GM21737 (cell line): ENCODE measurements at regions not wholly inside any gene's neighbourhood (a gene's known extent, or its start where the extent isn't known, plus 50 kb on each side); places are given as distances from the start of the nearest gene placed in this dataset.
"Not testable (repeated sequence)": the region's sequence is repeated elsewhere in the genome, so short reads cannot be mapped to it uniquely, and the experiment has no call there.

Experiments
- ATAC-seq: cut with Tn5 transposase; IDR thresholded peaks from one replicate; pipeline ENCODE4 v1.9.1; 2021; ENCODE audit warnings: mild to moderate bottlenecking, moderate library complexity; ENCODE audit not compliant: unreplicated experiment

DNA sequence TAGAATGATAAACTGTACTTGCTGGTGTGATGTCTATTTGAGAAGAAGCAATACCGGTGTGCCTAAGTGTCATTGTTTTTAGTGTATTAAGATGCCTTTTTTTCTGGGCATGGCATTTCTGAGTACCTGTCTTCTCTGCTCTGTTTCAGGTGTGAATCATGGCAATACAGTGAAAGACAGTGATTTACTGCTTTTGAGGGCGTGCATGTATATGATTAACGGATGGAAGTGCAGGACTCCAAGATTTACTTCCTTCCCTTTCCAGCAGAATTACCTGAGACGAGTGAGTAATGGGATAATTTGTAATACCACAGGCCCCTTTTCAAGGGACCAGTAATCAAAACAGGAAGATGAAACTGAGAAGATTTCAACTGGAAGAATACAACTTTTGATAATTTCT is 315.8 kb downstream of the SOX4 start:
- no peak for ATAC-seq

DNA sequence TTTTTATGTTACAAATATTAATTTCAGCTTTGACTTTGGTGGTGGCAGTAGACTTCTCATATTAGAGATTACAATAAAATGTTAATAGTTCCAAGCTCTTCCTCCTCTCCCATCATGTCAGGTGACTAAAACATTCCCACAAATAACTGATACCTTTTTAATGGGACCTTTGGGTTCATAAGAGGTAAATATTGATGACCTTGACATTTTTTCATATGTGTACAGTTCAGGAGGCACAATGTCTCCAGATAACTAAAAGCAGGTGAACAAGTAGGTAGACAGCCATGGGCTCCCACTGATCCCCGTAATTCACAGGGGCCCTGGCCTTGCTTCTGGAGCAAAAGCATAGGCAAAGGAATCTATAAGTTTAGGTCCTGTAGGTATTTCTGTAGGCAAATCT is 317.7 kb downstream of the SOX4 start:
- no peak for ATAC-seq

DNA sequence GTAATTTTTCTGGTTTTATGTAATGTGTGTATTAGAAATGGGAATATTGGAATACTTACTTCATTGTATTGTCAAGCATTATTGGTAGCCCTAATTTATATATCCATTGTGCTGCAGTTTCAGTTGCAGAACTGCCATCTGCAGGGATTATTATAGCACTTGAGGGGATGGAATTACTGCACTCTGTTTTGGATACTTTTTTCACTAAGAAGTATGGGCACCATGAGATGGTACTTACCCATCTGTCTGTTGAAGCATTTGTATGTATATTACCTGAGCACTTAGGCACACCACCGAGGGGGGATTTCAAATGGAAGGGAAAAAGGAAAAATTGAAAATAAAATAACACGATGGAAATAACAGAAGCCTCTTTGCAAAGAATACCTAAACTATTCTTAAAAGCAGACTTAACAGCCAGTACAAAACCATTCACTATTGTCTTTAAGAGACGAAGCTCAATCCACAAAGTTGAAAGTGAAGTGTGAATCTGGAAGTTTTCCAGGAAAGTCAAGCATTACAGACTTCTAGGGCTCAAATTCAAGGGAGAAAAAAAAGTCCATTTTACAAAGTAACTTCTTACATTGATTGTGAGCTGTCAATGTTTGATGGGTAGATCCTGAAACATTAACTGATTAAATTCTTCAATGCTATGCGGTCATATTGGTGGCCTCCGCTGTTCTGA is 318.7 kb downstream of the SOX4 start:
- no peak for ATAC-seq

DNA sequence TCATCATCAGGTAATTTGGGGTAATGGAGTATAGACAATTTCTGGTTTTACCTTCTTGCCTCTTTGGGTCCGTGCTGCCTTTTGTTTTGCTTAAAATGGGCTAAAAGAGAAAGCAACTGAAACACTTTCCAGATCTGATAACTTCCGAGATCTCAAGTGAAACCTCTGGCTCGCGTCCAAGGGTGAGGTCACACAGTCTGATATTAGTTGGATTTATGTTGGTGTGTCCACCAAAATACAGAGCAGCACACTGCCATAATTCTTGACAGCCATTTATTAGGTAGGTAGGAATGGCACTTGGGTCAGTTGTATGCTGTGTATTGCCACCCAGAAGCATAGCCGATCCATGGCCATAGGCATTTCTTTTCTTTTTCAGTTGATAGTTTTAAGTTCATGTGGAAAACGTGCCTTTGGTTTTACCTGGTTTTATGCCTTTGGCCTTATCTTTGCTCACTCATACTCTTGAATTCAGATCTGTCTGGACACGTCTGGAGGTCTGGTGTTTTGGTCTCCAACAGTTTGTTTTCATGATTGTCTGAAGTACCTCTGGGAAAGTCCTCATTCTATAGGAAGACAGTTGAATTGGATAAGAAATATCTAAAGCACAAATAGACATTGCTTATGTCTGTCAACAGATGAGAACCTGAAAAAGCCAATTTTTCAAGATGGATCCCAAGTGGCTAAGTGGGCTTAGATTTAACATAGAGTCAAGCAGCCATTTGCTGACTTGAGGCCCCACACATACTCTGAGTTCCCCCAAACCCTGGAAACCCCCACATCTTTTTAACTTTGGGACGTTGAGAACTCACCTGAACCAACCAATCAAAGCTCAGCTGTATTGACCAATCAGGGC is 320.8 kb downstream of the SOX4 start:
- no peak for ATAC-seq

DNA sequence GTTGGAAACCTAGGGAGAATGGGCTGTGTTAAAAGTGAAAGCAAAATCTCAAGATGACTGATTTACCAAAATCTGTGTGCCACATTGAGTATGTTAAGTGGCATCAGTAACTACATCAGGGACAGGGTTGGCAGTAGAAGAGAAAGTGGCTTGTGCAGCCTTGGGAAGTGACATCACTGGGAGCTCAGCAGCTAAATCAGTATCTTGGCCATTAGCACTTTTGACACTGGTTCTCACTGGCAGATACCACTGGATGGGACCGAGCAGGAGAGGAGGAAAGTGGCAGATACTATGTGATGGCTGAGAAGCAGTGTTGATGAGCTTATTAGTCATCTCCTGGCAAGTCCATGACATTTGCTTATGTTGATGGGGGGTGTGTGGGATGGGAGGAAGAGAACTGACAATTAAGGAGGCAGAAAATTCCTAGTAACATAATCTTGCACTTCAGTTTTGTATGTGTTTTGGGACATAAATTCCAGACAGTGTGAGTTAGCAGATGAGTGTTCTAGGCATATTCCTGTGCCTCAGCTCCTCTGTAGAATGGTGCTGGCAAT is 322.2 kb downstream of the SOX4 start:
- no peak for ATAC-seq

DNA sequence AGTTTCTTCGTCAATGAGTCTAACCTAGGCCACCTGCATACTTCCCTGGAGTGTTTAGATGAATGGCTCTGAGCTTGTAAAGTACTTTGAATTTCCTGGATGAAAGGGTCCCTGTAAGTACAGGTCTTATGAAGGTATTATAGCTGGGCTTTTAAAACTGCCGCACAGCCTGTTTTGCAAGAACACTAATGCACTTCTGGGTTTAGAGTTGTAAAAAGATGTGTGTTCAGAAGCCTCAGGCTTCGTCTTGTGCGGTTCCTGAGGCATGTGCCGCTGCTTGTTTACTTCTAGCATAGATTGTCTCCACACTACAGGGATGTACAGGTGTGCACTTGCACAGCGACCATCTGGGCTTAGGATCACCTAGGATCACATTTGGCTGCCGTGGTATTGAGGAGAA is 324.5 kb downstream of the SOX4 start:
- ATAC-seq, result no peak

DNA sequence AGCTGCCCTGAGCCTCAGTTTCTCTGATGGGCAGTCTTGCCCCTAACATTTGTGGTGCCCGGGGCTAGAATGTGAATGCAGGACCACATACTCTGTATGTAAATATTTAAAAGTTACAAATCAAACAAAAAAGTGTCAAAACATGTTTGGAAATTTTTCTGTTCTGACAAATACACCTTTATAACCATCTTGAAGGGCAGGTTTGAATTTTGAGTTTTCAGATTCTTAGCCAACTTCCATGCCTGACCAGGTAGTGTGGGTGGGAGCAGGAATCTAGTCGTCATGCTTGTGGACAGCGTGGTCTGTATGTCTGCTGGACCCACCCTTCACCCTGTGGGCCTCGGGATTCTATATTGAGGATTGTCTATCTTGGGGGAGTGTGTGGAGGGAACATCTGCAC is 325.1 kb downstream of the SOX4 start:
- ATAC-seq, result no peak

DNA sequence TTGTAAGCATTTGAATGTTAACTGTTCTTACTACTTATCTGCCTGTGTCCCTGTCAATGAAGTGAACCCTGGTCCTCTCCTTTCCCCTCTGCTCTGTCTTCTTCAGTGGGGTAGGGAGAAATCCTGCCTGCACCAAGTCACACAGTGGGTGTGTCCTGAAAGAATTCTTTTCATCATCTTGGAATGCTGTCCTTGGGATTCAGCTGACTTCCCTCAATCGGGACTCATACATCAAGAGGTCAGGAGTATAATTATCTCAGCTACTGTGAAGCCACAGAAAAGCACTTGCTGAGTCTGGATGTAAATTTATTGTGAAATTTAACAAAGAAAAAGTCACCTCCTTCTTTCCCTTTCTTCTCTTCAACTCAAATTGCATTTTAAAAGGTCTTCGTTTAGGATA is 328.5 kb downstream of the SOX4 start:
- ATAC-seq, result no peak

DNA sequence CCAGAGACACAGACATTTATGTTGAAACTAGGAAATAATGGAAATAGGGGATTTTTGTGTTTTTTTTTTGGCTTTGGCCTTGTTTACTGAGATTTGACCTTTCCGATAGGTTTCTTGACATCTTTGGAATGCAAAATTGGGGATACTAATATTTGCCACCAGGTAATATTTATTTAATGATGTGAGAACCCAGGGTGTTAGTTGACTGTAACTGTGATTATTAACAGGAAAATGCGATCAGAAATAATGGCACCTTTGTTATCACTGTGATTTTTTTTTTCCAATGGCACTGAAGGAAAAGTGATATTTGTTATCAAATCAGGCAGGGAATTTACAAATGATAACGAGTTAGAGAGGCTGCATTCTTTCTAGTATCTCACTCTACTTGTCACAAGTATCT is 330.5 kb downstream of the SOX4 start:
- no peak for ATAC-seq

DNA sequence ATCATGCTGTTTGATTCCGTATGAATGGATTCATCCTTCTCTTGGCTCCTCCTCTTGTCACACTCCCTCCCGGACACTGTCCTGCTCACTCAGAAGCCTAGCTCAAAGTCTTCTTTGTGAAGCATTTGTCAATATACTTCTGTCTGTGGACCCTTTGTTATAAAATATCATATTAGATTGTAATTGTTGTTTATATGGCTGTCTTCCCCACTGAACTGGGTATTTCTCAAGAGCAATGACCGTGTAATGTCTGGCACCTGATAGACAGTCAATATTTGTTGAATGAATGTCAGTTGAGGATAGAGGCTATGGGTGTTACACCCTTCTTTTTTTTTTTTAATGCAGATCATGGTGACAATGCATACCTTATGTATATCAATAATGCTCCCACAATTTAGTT is 335.3 kb downstream of the SOX4 start:
- ATAC-seq, result no peak

DNA sequence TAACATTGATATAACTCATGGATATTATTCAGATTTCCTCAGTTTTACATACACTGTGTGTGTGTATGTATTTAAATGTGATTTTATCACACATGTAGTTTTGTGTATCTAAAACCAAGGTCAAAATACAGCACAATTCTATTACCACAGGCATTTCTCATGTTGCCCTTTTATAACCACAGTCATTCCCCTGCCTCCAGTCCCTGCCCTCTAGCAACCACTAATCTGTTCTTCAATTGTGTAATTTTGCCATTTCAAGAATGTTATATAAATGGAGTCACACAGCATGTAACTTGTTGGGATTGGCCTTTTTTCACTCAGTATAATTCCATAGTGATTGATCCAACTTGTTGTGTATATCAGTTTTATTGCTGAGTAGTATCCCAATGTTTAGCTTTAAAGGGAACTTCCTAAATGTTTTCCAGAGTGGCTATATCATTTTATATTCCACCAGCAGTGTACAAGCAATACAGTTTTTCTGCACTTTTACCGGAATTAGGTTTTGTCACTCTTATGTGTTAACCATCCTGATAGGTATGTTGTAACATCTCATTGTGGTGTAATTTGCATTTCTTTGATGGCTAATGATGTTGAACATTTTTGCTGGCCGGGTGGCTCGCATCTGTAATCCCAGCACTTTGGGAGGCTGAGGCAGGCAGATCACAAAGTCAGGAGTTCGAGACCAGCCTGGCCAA is 338.2 kb downstream of the SOX4 start:
- ATAC-seq, result no peak

DNA sequence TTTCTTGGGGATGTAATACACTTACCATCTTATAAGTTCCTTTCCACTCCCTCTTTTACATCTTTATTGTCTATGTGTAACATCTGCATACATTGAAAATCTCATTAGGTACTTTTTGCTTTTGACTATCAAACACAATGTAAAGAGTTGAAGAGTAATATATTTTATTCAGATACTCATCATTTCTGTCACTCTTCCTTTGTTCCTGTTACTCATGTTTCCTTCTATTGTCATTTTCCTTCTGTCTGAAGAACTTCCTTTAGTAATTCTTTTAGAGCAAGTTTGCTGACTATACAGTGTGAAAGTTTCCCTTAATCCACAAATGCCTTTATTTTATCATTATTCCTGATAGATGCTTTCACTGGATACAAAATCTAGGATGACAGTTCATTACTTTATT is 339.8 kb downstream of the SOX4 start:
- no peak for ATAC-seq

DNA sequence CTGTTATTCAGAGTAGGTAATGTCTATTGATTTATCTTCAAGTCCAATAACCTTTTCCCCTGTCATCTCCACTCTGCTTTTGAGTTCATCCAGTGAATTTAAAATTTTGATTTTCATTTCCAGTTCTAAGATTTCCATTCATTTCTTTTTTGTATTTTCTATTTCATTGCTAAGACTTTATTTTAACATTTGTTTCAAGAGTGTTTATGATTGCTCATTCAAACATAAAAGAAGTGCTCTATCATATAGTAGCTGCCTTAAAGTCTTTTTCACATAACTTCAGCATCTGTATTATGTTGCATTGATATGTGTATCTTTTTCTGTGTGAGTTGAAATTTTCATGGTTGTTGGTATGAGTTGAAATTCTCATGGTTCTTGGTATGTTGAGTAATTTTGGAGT is 341.6 kb downstream of the SOX4 start:
- no peak for ATAC-seq

DNA sequence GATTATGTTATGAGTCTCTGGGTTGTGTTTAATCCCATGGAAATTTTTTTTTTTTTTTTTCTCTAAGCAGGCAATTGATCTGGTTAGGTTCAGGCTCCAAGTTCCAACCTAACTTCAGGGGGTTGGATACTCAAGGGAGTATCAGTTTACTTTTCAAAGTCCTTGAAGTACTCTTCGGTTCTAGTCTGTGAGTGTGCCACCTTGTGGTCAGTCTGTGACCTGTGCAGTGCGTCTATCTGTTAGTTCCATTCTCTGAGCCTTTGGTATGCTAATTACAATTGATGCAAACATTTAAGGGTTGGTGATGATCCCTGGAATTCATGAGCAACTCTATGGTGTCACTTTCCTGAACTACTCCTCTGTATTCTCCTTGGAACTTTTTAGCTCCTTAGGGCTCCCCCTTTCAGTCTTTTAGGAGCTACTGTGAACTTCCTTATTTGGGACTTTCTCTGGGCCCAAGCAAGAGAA is 342.0 kb downstream of the SOX4 start:
- no peak for ATAC-seq

DNA sequence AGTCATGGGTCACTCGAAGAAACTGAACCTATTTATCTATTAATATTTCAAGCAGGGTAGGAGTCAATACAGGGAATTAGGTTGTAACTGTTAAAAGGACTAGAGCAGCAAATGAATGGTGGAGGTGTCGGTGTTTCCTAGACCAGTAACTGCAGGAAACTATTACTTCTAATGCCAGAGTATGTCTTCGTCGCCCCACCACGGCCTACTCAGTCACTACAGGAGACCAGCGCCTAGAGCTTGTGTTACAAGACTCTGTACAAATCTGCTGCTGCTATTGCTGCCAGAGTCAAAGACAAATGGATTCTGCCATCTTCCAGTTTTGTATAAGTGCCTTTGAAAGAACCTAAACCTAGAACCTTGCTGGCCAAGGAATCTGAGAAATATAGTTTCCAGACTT is 343.9 kb downstream of the SOX4 start:
- ATAC-seq, result no peak

DNA sequence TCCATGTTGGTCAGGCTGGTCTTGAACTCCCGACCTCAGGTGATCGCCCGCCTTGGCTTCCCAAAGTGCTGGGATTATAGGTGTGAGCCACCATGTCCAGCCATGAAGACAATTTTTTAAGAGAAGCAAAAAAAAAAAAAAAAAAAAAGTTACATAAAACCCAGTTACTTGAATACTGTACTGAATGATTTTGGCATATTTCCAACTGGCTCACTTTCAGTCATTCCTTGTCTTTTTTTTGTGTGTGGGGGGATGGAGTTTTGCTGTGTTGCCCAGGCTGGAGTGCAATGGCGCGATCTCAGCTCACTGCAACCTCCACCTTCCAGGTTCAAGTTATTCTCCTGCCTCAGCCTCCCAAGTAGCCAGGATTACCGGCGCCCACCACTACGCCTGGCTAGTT is 345.5 kb downstream of the SOX4 start:
- not testable (repeated sequence) for ATAC-seq

DNA sequence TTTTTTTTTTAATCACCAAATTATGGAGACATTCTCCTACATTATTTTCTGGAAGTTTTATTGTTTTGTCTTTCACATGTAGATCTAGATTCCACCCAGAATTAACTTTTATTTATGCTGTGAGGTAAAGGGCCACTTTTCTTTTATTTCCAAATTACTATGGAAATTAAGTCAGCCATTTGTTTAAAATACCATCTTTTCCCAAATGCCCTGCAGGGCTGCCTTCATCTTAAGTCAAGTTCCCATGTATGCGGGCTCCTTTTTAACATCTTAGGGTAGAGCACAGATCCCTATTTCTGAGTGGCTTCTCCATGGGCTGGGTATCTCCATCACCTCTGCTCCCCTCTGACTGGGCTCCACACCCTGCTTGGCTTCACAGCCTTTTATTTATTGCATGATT is 348.4 kb downstream of the SOX4 start:
- no peak for ATAC-seq

DNA sequence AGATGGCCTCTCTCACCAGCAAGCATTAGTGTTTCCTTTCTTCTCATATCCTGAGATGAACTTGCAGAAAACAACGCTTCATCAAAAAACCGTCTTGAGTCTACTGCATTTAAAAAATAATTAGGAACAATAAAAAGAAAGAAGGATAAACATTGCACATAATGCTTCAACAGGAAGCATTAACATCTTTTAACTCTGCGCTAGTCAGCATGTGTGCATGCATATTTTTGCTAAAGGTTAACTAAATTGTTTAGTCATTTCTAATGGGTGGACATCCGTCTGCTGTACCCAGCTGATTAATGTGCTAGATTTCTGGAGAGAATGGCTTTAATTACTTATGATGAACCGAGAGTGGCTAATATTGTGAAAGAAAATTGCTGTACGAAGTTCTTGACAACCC is 349.3 kb downstream of the SOX4 start:
- ATAC-seq, result no peak

DNA sequence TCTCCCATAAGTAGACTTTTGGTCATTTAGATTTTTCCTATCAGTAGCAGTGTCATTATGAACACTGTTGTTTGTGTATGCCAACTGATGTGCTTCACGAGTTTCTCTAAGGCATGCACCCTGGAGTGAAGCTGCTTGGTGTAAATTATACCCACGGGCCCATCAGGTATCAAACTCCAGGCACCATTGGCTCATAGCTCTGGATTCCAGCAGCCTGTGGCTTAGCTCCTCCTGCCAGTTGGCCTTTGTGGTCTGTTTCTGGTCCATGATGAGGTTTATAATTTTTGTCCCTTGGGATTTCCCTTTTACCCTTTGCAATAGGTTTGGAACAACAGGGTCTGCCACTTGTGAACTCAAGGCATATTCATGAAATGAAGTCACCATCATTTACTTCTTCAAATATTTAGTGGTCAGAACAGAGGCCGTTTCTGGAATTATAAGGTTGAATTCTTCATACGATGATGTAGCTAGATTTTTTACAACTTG is 350.5 kb downstream of the PRL start:
- no peak for ATAC-seq

DNA sequence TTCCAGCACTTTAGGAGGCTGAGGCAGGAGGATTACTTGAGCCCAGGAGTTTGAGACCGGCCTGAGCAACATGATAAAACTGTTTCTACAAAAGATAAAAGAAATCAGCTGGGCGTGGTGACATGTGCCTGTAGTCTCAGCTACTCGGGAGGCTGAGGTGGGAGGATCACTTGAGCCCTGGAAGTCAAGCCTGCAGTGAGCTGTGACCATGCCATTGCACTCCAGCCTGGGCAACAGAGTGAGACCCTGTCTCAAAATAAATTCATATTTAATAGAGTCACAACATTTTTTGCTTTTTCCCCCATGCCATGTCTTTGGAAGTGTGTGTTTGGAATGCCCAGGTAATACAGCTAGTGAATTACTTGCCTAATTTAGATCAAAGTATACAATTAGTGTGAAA is 349.6 kb downstream of the PRL start:
- not testable (repeated sequence) for ATAC-seq

DNA sequence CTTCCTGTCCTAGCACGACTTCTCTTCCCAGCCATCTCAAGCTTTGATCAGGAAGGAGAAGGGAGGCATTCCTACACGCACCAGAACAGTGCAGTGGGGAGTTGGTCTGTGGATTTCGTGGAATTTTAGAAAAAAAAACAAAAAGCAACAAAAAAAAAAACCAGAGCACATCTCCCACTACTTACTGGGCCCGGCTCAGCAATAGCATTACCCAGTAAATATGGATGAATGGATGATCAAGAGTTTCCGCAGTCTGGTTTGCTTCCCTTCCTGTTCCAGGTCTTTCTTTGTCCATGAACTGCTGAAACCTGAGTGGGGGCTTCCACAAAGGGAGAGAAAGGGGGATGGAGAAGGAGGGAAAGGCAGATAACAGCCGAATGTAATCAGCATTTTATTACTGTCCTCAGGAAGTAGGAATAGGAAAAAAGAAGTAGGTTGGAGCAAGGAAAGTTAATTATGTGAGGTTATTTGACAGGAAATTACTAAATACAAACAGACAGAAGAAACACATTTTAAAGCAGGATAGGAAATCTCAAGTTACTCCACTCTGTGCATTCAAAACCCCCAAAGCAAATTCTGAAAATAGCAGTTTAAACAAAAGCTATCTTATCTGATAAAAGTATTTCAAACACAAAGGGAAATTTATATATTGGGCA is 349.0 kb downstream of the PRL start:
- no peak for ATAC-seq
